GM21737 (cell line): ENCODE measurements at regions not wholly inside any gene's neighbourhood (a gene's known extent, or its start where the extent isn't known, plus 50 kb on each side); places are given as distances from the start of the nearest gene placed in this dataset.
A peak's percentile ranks its signal among the peaks of the same experiment; 100 is the strongest.

Source experiments
- ATAC-seq: cut with Tn5 transposase; IDR thresholded peaks from one replicate; pipeline ENCODE4 v1.9.1; 2021; ENCODE audit warnings: mild to moderate bottlenecking, moderate library complexity; ENCODE audit not compliant: unreplicated experiment

- ATAC-seq: no peak
Measured at GRCh38 chrX:42097486-42097885, 174.1 kb upstream of the CASK start.

GRCh38 chrX:42096265-42096920 lies 173.0 kb upstream of the CASK start:
- ATAC-seq: no peak

- no peak for ATAC-seq
Measured at GRCh38 chrX:42094218-42094617, 170.9 kb upstream of the CASK start.

GRCh38 chrX:42093756-42094155 lies 170.4 kb upstream of the CASK start:
- ATAC-seq: peak; percentile 62

GRCh38 chrX:42090395-42090794 lies 167.0 kb upstream of the CASK start:
- no peak for ATAC-seq

GRCh38 chrX:42089031-42089430 lies 165.7 kb upstream of the CASK start:
- no peak for ATAC-seq

- ATAC-seq: no peak
Measured at GRCh38 chrX:42087960-42088359, 164.6 kb upstream of the CASK start.

- ATAC-seq: no peak
Measured at GRCh38 chrX:42085836-42086235, 162.5 kb upstream of the CASK start.

- no peak for ATAC-seq
Measured at GRCh38 chrX:42079968-42080367, 156.6 kb upstream of the CASK start.

GRCh38 chrX:42077675-42078074 lies 154.3 kb upstream of the CASK start:
- no peak for ATAC-seq

GRCh38 chrX:42075032-42075431 lies 151.7 kb upstream of the CASK start:
- no peak for ATAC-seq

GRCh38 chrX:42073448-42073847 lies 150.1 kb upstream of the CASK start:
- no peak for ATAC-seq

GRCh38 chrX:42070866-42071265 lies 147.5 kb upstream of the CASK start:
- ATAC-seq: no peak

- no peak for ATAC-seq
Measured at GRCh38 chrX:42054256-42054655, 130.9 kb upstream of the CASK start.

GRCh38 chrX:42050345-42050744 lies 127.0 kb upstream of the CASK start:
- ATAC-seq: no peak

- ATAC-seq: no peak
Measured at GRCh38 chrX:42047886-42048285, 124.5 kb upstream of the CASK start.

GRCh38 chrX:42028109-42028508 lies 104.8 kb upstream of the CASK start:
- no peak for ATAC-seq

- ATAC-seq: no peak
Measured at GRCh38 chrX:42027367-42028000, 104.1 kb upstream of the CASK start.

GRCh38 chrX:42025861-42026260 lies 102.5 kb upstream of the CASK start:
- no peak for ATAC-seq

GRCh38 chrX:42023122-42023521 lies 99.8 kb upstream of the CASK start:
- no peak for ATAC-seq

- no peak for ATAC-seq
Measured at GRCh38 chrX:42022158-42022557, 98.8 kb upstream of the CASK start.

- no peak for ATAC-seq
Measured at GRCh38 chrX:42021058-42021457, 97.7 kb upstream of the CASK start.

GRCh38 chrX:42020225-42020624 lies 96.9 kb upstream of the CASK start:
- no peak for ATAC-seq
